H1 (cell line): ENCODE measurements at regions not wholly inside any gene's neighbourhood (a gene's known extent, or its start where the extent isn't known, plus 50 kb on each side); places are given as distances from the start of the nearest gene placed in this dataset.

Experiments used
- BCL11A ChIP-seq, 2 experiments: IDR thresholded peaks; one replicate each; pipeline ENCODE4 v1.6.1; 2011; ENCODE audit warnings: low read depth in 2 of 2, low read length in 2 of 2, mild to moderate bottlenecking in 2 of 2
- EGR1 ChIP-seq: IDR thresholded peaks from 2 replicates; pipeline ENCODE4 v1.6.1; 2011; ENCODE audit warnings: low read depth, low read length, borderline replicate concordance

GRCh38 chr6:87754828-87755227, 52.8 kb upstream of the AKIRIN2 start (continued):
- no peak for TF ChIP-seq BCL11A (IDR thresholded peaks at IDR 0.05; ENCODE audit: low read depth in 2 of 2, low read length in 2 of 2)
- no peak for TF ChIP-seq EGR1
